ENCODE measurements at regions not wholly inside any gene's neighbourhood (a gene's known extent, or its start where the extent isn't known, plus 50 kb on each side); places are given as distances from the start of the nearest gene placed in this dataset.
"Not testable (repeated sequence)": the region's sequence is repeated elsewhere in the genome, so short reads cannot be mapped to it uniquely, and the experiment has no call there.

DNA sequence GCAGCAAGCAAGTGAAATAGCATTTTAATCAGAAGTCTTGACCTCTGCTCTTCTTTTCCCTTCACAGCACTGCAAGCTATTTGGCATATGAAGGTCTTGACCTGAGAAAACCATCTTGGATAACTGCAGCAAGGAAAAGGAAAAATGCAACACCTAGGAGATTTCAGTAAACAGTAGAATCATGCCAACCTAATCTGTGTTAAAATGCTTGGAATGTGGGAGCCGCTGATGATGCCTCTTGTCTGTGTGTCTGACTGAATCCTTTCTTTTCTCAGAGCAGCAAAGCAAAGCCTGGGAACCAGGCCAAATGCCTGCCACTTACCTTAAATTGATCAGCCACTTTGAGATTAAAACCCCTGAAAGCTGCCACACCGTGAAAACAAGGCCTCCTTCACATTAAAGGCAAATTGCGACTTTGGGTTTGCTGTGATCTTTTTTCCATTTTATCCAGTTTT, 80.4 kb upstream of the CDK6 start:
- DNase-seq (ENCODE audit: low spot score), result no peak

DNA sequence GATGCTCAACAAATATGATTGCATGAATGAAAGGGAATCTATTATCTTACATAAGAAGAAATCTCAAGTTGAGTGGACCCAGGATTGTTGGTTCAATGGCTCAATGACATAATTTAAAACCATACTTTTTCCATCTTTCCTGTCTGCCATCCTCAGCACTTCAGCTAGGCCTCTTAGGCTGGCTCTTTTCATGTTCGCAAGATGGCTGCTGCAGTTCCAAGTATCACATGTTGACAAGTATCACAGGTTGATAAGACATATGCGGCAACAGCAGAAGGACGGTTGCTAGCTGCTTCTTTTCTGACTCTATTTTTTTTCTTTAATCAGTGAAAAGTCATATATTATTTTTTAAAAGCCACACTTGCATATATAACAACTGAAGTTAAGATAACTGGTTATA, 79.0 kb upstream of the CDK6 start:
- no peak for DNase-seq (ENCODE audit: low spot score)

DNA sequence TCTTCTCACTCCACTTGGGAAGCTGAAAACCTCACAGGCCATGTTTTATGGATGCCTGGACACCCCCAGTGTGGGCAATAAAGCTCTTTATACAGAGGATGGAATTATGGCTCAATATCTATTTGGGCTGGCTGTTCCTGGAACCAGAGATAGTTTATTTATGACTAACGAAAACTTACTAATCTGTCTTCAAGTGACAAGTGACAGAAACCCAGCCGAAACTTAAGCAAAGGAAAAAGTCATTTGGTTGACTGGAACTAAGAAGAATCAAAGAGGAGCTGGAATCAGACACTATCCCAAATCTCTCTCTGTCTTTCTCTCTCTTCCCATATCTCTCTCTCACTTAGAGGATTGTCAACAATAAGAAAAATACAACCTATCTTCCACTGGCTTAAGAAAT, 78.3 kb upstream of the CDK6 start:
- no peak for DNase-seq (ENCODE audit: low spot score)

DNA sequence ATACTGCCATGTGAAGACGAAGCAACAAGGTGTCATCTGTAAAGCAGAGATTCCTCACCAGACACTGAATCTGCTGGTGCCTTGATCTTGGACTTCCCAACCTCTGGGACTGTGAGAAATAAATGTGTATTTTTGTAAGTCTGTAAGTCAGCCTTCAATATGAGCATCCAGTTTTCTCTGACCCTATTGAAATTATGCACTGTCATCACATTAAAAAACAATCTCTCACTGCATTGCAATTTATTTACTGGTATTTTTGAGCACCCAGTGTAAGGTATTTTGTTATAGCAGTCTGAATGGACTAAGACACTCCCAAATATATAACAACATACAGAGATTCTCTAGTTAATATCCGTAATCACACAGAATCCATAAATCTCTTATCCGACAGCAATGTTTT, 77.5 kb upstream of the CDK6 start:
- DNase-seq (ENCODE audit: low spot score), result no peak

DNA sequence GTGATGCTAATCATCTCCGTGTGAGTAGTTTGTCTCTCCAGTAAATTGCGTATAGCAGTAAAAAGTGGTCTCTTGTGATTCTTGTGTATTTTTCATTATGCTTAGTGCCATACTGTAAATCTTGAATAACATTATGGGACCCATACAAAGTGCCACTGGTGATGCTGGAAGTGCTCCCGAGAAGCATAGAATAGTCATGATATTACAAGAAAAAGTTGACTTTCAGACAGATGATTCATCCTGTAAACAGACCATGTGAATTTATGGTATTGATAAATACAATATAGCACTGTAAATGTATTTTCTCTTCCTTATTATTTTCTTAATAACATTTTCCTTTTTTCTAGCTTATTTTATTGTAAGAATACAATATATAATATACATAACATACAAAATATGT, 74.6 kb upstream of the CDK6 start:
- DNase-seq (ENCODE audit: low spot score), result no peak

DNA sequence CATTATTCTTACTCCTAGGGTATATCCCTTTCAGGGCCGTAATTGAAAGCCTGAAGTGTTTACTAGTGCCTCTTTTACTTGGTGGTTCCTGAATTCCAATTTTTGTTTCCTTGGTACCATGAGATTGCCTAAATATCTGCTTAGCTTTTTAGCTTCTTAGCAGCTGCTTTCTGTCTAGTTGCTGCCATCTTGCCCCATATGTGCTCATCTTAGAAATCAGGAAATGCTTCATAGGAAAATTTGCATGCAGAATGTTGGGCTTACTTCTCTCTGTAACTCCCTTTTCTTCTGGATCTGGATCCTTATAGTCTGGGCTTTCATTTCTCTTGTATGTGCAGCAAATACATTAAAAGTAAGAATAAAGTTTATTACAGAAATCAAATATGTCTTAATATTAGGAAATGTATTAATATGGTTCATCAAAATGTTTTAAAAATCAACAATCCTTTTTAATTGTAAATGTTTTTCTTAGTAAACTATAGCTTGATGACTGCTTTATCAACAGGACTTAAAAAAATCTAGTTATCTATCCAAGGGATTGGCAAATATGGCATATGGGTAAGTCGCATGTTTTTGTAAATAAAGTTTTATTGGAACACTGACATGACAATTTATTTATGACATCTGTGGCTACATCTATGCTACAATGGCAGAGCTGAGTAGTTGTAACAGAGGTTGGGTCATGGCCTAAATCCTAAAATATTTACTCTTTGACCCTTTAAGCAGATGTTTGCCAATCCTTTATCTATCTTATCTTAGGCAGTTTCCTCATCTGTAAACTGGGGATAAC, 73.5 kb upstream of the CDK6 start:
- no peak for DNase-seq (ENCODE audit: low spot score)

DNA sequence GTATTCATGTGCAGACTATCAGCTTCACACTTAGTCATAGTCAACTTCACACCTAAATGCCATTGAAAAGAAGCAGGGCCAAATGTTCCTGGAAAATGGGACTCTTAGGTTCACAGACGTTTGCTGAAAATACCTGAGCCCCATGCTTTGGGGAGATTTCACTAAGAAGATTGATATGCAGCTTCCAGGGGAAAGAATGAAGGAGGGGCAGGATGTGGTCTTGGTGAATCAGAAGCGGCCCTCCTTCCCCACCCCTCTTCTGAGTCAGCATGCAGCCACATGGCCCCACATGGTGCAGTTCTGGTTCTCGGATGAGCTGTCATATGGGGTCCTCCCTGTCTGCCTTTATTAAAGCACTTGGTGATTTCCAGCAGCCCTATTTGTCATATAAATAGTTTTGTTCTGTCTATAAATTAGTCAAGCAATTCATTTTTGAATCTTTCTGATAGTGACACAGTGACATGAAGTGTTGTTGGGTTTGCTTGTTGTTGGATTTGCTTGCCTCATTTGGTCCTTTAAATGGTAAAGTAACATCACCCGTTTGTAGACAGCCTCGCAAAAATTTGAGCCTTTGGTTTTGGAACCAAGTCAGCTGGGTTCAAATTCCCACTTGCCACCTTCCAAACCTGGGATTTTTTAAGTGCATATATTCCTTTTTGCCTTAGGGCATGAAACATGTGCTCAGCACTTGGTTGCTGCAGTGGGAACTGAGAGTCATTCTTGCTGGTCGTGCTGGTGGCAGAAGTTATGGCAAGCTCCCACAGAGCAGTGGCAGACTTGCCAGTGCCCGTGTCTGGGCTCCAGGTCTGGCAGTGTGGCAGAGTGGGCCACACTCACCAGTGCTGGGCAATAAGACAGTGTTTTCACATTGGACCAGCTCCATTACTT, 68.1 kb upstream of the CDK6 start:
- no peak for DNase-seq (ENCODE audit: low spot score)

DNA sequence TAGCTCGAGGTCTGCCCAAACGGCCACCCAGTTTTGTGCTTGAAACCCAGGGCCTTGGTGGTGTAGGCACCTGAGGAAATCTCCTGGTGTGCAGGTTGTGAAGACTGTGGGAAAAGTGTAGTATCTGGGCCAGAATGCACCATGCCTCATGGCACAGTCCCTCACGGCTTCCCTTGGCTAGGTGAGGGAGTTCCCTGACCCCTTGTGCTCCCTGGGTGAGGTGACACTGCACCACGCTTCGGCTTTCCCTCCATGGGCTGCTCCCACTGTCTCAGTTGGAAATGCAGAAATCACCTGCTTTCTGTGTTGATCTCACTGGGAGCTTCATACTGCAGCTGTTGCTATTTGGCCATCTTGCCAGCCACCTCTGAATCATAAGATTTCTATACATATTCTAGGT, 62.4 kb upstream of the CDK6 start:
- no peak for DNase-seq (ENCODE audit: low spot score)

DNA sequence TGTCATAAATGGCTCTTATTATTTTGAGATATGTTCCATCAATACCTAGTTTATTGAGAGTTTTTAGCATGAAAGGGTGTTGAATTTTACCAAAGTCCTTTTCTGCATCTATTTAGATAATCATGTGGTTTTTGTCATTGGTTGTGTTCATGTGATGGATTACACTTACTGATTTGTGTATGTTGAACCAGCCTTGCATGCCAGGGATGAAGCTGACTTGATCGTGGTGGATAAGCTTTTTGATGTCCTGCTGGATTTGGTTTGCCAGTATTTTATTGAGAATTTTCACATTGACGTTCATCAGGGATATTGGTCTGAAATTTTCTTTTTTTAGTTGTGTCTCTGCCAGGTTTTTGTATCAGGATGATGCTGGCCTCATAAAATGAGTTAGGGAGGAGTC, 58.5 kb upstream of the CDK6 start:
- DNase-seq (ENCODE audit: low spot score), result not testable (repeated sequence)

DNA sequence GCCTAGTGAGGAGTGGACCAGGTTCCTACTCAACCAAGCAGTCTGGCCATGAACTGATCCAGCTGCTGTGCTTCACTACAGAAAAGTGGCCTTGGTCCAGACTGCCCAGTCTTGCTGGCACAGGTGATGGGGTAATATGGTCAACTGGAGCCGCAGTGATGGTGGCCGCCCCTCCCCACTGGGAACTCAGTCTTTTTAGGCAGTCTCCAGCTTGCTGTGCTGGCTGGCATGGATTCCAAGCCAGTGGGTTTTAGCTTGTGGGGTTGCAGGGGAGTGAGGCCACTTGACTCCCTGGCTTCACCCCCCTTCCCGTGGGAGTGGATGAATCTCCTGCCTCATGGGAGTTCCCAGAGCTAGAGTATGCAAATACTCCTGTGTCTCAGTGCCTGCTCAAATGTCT, 52.7 kb upstream of the CDK6 start:
- DNase-seq (ENCODE audit: low spot score), result no peak
